Islet of Langerhans (tissue), 1 donor: ENCODE measurements at regions not wholly inside any gene's neighbourhood (a gene's known extent, or its start where the extent isn't known, plus 50 kb on each side); places are given as distances from the start of the nearest gene placed in this dataset.

Experiments
- FAIRE-seq: peaks from one replicate; lab custom pipeline; 2011; peaks lifted over from hg19 to GRCh38; lab: Jason Lieb, UNC

GRCh38 chr1:29893806-29894205, 657.5 kb downstream of the PTPRU start:
- no peak for FAIRE-seq

GRCh38 chr1:29893046-29893723, 656.9 kb downstream of the PTPRU start:
- FAIRE-seq: no peak

GRCh38 chr1:29892247-29892646, 655.9 kb downstream of the PTPRU start:
- FAIRE-seq: no peak

GRCh38 chr1:29890201-29890959, 654.1 kb downstream of the PTPRU start:
- FAIRE-seq: no peak

- FAIRE-seq: no peak
Measured at GRCh38 chr1:29889776-29890175, 653.5 kb downstream of the PTPRU start.

GRCh38 chr1:29884740-29885139, 648.4 kb downstream of the PTPRU start:
- FAIRE-seq: no peak

GRCh38 chr1:29883986-29884385, 647.7 kb downstream of the PTPRU start:
- no peak for FAIRE-seq

GRCh38 chr1:29883411-29883832, 647.1 kb downstream of the PTPRU start:
- no peak for FAIRE-seq

- no peak for FAIRE-seq
Measured at GRCh38 chr1:29880556-29880955, 644.2 kb downstream of the PTPRU start.

- FAIRE-seq: no peak
Measured at GRCh38 chr1:29879217-29879616, 642.9 kb downstream of the PTPRU start.

- FAIRE-seq: no peak
Measured at GRCh38 chr1:29878501-29878900, 642.2 kb downstream of the PTPRU start.

GRCh38 chr1:29876902-29877301, 640.6 kb downstream of the PTPRU start:
- FAIRE-seq: no peak

GRCh38 chr1:29876441-29876840, 640.1 kb downstream of the PTPRU start:
- FAIRE-seq: no peak

- FAIRE-seq: no peak
Measured at GRCh38 chr1:29875557-29876028, 639.3 kb downstream of the PTPRU start.

GRCh38 chr1:29870621-29871020, 634.3 kb downstream of the PTPRU start:
- FAIRE-seq: no peak

GRCh38 chr1:29869802-29870201, 633.5 kb downstream of the PTPRU start:
- no peak for FAIRE-seq

- FAIRE-seq: no peak
Measured at GRCh38 chr1:29868944-29869343, 632.6 kb downstream of the PTPRU start.

- FAIRE-seq: no peak
Measured at GRCh38 chr1:29868096-29868495, 631.8 kb downstream of the PTPRU start.

- no peak for FAIRE-seq
Measured at GRCh38 chr1:29865051-29865450, 628.7 kb downstream of the PTPRU start.

- FAIRE-seq: no peak
Measured at GRCh38 chr1:29864431-29865022, 628.2 kb downstream of the PTPRU start.

GRCh38 chr1:29861922-29862321, 625.6 kb downstream of the PTPRU start:
- FAIRE-seq: no peak

- no peak for FAIRE-seq
Measured at GRCh38 chr1:29861446-29861845, 625.1 kb downstream of the PTPRU start.

GRCh38 chr1:29860681-29861080, 624.4 kb downstream of the PTPRU start:
- FAIRE-seq: no peak
